NT2/D1 (cell line): ENCODE measurements at regions not wholly inside any gene's neighbourhood (a gene's known extent, or its start where the extent isn't known, plus 50 kb on each side); places are given as distances from the start of the nearest gene placed in this dataset.

Source experiments
- SUZ12 ChIP-seq: IDR thresholded peaks from 2 replicates; pipeline ENCODE4 v1.6.1; 2011; ENCODE audit not compliant: insufficient read length, insufficient read depth; ENCODE audit errors: extremely low read depth
- YY1 ChIP-seq: IDR thresholded peaks from 2 replicates; pipeline ENCODE4 v1.6.1; 2011; ENCODE audit not compliant: insufficient read length, insufficient read depth
- ZNF274 ChIP-seq: IDR thresholded peaks from 2 replicates; pipeline ENCODE4 v1.6.1; 2011; ENCODE audit warnings: mild to moderate bottlenecking, low read depth, low read length

GRCh38 chr19:30878495-30878894, 470.7 kb downstream of the TSHZ3 start:
- TF ChIP-seq ZNF274 (no peak), YY1 (no peak), SUZ12 (no peak)
